C1 segment of cervical spinal cord (tissue), 14 donors: ENCODE measurements at regions not wholly inside any gene's neighbourhood (a gene's known extent, or its start where the extent isn't known, plus 50 kb on each side); places are given as distances from the start of the nearest gene placed in this dataset.

ENCODE experiments used
- DNase-seq, 14 donors: peaks; one replicate each; lab custom pipeline; 2025; lab: John Stamatoyannopoulos, UW

GRCh38 chr11:106329273-106330018, 252.0 kb downstream of the AASDHPPT start:
- no peak for DNase-seq

- no peak for DNase-seq
Measured at GRCh38 chr11:106331176-106331575, 253.7 kb downstream of the AASDHPPT start.

- no peak for DNase-seq
Measured at GRCh38 chr11:106333678-106334077, 256.2 kb downstream of the AASDHPPT start.

GRCh38 chr11:106344394-106344793, 266.9 kb downstream of the AASDHPPT start:
- no peak for DNase-seq

- DNase-seq = no peak
Measured at GRCh38 chr11:106344966-106345365, 267.5 kb downstream of the AASDHPPT start.

- no peak for DNase-seq
Measured at GRCh38 chr11:106353031-106353430, 275.6 kb downstream of the AASDHPPT start.

- DNase-seq = no peak
Measured at GRCh38 chr11:106369224-106369623, 291.8 kb downstream of the AASDHPPT start.

GRCh38 chr11:106378513-106379179, 301.2 kb downstream of the AASDHPPT start:
- no peak for DNase-seq

- DNase-seq = no peak
Measured at GRCh38 chr11:106379265-106379664, 301.8 kb downstream of the AASDHPPT start.

GRCh38 chr11:106379712-106380111, 302.2 kb downstream of the AASDHPPT start:
- no peak for DNase-seq

- no peak for DNase-seq
Measured at GRCh38 chr11:106381895-106382294, 304.4 kb downstream of the AASDHPPT start.

GRCh38 chr11:106384429-106384828, 307.0 kb downstream of the AASDHPPT start:
- DNase-seq = no peak

GRCh38 chr11:106386519-106386918, 309.1 kb downstream of the AASDHPPT start:
- DNase-seq = no peak

- no peak for DNase-seq
Measured at GRCh38 chr11:106389101-106389500, 311.6 kb downstream of the AASDHPPT start.

- DNase-seq = no peak
Measured at GRCh38 chr11:106390078-106390477, 312.6 kb downstream of the AASDHPPT start.

- no peak for DNase-seq
Measured at GRCh38 chr11:106391771-106392420, 314.4 kb downstream of the AASDHPPT start.

GRCh38 chr11:106395716-106396349, 318.4 kb downstream of the AASDHPPT start:
- no peak for DNase-seq

- no peak for DNase-seq
Measured at GRCh38 chr11:106397787-106398501, 320.5 kb downstream of the AASDHPPT start.

- no peak for DNase-seq
Measured at GRCh38 chr11:106398502-106399075, 321.1 kb downstream of the AASDHPPT start.

- no peak for DNase-seq
Measured at GRCh38 chr11:106399076-106399511, 321.6 kb downstream of the AASDHPPT start.

- no peak for DNase-seq
Measured at GRCh38 chr11:106399624-106400023, 322.2 kb downstream of the AASDHPPT start.
